ENCODE measurements at regions not wholly inside any gene's neighbourhood (a gene's known extent, or its start where the extent isn't known, plus 50 kb on each side); places are given as distances from the start of the nearest gene placed in this dataset.

GRCh38 chr5:84605241-84605640 lies 220.6 kb upstream of the EDIL3 start:
- TF ChIP-seq ZNF274 (IDR thresholded peaks at IDR 0.05; ENCODE audit: low read depth, low read length) (no peak), SUZ12 (IDR thresholded peaks at IDR 0.05; ENCODE audit: extremely low read depth, insufficient read depth, insufficient read length) (no peak)
